GM18519 (cell line): ENCODE measurements at regions not wholly inside any gene's neighbourhood (a gene's known extent, or its start where the extent isn't known, plus 50 kb on each side); places are given as distances from the start of the nearest gene placed in this dataset.
"Not testable (repeated sequence)": the region's sequence is repeated elsewhere in the genome, so short reads cannot be mapped to it uniquely, and the experiment has no call there.

Experiments
- ATAC-seq: cut with Tn5 transposase; IDR thresholded peaks from one replicate; pipeline ENCODE4 v1.9.1; 2021; ENCODE audit warnings: mild to moderate bottlenecking, moderate library complexity; ENCODE audit not compliant: unreplicated experiment, low FRiP score

DNA sequence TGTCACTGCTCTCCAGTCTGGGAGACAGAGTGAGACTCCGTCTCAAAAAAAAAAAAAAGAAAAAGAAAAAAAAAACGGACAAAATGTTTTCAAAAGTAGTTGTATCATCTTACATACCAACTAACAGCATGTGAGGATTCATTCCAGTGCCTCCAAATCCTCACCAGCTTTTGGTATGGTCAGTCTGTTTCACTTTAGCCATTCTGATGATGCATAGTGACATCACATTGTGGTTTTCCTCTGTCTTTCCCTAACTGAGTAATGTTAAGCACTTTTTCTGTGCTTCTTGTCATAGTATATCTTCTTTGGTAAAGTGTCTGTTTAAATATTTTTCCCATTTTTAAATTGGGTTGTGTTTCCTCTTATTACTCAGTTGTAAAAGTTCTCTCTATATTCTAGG lies 251.4 kb upstream of the CTBP2 start:
- no peak for ATAC-seq

DNA sequence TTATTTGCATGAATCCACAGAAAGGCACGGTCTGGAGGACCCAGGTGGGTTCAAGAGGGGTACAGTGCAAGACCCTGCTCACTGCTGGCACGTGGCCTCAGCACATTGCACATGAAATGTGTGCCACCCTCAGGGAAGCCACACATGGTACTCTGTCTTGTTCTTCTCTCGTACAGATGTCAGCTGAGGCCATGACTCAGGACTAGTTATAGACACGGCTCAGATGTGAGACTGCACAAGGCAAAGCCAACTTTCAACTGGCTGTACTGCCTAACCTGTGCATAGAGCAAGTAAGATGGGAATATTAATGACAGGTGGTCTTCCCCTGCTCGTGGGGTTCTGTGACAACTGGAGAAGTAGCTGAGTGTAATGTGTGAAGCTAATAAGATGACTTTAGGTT lies 249.4 kb upstream of the CTBP2 start:
- no peak for ATAC-seq

DNA sequence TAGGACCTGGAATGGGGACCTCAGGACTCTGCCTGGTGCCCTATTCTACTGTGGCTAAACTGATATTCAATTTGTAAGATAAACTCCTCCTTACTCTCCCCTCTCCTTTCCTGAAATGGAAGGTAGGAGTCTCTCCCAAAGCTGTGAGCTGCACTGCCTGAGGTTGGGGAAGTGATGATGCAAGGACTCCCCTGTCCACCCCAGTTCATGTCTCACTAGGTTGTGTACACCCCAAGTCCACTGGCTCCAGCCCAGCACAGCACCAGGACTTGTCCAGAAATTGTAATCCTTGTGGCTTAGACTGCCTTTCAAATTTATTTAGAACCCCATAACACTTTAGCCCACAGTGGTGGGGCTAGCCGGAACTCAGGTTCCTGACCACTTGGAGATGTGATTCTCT lies 247.2 kb upstream of the CTBP2 start:
- ATAC-seq: no peak

DNA sequence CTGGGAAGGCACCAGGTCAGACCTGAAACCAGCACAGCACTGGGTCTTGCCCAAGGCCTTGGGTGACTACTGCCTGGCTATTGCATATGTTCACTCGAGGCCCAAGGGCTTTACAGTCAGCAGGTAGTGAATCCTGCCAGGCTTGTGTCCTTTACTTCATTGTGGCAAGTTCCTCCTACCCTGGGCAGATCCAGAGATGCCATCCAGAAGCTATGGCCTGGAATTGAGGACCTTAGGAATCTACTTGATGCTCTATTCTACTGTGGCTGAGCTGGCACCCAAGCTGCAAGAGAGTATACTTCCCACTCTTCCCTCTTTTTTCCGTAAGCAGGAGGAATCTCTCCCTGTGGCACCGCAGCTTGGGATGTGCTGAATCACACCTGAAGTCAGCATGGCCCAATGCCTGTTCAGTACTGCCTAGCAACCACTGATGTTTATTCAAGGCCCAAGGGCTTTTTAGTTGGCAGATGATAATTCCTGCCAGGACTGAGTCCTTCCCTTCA lies 246.7 kb upstream of the CTBP2 start:
- no peak for ATAC-seq

DNA sequence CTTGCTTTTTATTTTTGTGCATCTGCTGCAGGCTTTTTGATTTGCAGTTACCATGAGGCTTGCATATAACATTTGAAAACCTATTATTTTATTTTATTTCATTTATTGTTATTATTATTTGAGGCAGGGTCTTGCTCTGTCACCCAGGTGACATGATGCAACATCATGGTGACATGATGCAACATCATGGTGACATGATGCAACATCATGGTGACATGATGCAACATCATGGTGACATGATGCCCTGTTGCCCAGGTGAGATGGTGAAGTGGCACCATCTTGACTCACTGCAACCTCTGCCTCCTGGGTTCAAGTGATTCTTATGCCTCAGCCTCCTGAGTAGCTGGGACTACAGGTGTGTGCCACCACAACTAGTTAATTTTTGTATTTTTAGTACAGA lies 244.5 kb upstream of the CTBP2 start:
- ATAC-seq: not testable (repeated sequence)

DNA sequence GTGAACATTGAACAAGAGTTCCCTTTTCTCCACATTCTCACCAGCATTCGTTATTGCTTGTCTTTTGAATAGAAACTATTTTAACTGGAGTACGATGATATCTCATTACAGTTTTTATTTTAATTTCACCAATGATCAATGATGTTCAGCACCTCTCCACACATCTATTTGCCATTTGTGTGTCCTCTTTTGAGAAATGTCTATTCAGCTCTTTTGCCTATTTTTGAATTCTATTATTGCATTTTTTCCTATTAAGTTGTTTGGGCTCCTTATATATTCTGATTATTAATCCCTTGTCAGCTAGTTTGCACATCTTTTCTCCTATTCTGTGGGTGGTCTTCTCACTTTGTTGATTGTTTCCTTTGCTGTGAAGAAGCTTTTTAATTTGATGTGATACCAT lies 241.1 kb upstream of the CTBP2 start:
- no peak for ATAC-seq

DNA sequence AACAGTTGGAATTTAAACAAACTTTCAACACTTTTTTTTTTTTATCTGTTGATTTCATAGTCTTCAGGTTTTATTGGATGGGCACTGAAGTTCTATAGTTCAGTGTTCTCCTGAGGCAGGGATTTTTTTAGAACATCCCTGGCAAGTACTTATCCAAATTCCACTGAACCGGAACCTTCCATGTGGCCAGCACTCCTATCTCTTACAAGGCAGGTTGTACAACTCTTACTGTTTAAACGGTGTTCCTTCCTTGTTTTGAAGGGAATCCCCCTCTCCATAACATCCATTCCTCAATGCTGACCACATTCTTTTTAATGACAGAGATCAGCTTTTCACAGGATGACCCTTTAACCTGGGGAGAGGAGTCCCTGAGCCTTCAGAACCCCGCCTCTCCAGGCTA lies 238.9 kb upstream of the CTBP2 start:
- no peak for ATAC-seq

DNA sequence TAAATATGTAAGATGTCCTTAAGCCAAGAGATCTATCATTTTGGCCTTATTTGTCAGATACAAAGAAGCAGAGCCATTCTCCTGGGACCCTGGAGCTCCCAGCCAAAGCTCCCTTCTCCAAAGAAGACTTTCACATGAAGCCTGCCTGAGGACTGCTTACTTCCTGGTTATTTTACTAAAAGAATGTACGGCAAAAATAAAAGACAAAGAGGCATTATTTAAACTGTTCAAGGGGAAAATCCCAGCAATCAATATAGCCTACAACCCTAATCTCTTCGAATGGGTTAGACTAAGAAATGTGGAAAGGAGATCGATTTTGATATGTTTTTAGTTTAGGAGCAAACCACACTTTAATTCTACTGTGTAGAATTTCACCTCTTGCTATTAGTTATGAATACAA lies 237.9 kb upstream of the CTBP2 start:
- ATAC-seq: no peak

DNA sequence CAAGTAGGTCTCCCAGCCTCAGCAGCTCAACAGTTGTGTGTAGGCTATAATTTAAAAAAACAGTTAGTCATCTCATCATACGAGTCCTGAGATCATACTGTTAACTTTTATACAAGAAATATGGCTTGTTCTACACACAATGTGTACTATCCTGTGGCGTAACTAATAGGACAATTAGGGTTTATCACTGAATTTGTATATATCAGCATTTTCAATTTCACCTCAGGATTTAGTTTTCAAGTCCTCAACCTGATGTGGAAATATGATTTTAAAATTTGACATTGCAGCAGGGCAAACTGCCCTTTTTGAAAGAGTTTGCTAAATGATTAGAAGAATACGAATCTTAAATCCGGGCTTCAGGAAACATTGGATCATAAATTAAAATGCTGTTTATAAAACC lies 237.2 kb upstream of the CTBP2 start:
- no peak for ATAC-seq

DNA sequence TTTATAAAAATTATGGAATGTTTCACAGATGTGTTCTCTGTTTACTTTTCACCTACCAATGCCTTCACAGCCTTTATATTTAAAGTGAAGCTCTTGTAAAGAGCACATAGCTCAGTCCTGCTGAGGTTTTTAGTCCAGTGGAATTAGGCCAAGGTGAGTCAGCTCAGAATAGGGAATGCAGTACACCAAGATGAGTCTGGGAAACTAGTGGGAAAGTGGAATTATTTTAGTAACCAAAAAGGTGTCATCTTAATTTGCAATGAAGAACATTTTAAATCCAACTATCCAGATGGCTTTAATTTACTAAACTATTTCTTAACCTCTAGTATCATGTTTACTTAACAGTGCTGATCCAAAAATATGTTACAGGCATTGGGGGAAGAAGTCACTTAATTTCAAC lies 236.3 kb upstream of the CTBP2 start:
- ATAC-seq: no peak

DNA sequence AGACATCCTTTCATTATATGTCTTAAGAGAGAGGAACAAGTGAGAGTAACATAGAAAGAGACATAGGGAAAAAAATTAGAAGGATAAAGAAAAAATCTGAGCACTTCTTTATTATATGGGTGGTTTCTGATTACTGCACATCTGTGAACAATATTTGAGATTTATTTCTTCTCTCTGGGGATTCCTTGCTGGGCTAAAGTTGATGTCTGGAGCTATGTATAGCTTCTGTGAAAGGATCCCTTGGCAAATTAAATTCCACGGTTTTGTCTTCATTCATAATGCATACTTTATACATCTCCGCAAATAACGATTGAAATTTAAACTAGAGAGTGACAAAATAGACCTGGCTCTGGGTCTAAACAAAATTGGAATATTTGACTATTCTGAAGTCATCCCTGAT lies 232.2 kb upstream of the CTBP2 start:
- no peak for ATAC-seq

DNA sequence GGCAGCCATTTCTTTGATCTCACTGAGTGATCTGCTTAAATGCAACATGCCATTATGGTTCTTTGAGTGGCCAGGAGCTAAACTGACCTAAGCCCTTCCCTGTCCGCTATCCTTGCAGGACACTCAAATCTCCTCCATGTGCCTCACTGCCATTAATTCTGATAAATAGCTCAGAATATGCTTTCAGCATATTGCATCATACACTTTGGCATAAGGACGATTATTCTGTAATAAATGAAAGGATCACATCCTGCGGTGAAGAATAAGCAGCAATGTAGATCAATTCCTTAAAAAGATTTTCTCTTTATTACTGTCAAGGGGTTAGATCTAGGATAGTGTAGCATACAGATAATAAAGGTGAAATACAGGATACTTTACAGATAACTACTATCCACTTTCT lies 231.8 kb upstream of the CTBP2 start:
- no peak for ATAC-seq

DNA sequence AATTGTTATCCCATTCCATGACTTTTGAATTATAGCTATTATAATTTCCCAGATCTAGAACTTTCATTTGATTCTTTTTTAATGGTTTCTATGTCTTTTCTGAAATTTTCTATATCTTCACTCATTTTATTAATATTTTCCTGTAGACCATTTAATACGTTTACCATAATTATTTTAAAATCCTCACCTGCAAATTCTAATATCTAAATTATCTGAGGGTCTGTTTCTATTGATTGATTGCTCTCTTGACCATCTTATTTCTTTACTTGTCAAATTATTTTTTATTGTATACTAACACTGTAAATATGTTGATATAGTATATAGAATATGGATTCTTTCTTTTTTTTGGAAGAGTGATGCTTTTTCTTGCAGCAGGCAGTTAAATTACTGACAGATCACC lies 229.3 kb upstream of the CTBP2 start:
- no peak for ATAC-seq

DNA sequence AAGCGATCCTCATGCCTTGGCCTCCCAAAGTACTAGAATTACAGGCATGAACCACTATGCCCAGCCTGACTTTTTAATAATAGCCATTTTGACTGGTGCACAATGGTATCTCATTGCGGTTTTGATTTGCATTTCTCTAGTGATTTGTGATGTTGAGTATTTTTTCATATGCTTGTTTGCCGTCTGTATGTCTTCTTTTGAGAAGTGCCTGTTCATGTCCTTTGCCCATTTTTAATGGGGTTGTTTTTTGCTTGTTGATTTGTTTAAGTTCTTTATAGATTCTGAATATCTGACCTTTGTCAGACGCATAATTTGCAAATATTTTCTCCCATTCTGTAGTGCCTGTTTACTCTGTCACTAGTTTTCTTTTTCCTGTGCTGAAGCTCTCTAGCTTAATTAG lies 219.2 kb upstream of the CTBP2 start:
- ATAC-seq: no peak

DNA sequence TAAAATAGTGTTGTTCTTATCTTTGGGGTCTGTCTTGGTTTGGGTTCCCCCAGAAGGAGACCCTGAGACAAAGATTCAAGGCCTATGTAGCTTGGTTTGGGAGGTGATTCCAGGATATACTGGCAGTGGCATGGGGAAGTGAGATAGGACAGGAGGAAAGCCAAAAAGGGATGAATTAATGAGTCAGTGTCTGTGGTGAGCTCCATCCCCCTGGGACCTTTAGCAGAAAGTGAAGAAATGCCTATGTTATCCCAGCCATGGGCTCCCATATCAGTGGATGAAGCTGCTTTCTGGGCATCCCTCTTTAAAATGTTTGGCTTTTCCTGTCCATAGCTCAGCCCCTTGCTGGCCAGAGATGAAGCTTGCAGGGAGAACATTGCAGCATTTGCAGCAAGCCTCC lies 217.0 kb upstream of the CTBP2 start:
- no peak for ATAC-seq

DNA sequence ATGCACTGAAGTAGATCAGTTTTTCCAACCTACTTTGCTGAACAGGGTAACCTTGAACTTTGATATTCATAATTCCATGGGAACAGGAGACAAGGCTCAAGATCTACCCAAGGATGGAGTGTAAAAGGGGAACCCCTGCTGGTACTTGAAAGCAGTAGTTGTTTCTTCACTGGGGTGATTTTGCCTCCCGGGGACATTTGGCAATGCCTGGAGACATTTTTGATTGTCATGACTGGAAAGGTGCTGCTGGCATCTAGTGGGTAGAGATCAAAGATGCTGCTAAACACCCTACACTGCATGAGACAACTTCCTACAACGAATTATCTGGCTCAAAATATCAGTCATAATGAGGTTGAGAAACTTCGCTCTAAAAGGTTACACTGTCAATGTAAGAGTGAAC lies 214.8 kb upstream of the CTBP2 start:
- ATAC-seq: no peak

DNA sequence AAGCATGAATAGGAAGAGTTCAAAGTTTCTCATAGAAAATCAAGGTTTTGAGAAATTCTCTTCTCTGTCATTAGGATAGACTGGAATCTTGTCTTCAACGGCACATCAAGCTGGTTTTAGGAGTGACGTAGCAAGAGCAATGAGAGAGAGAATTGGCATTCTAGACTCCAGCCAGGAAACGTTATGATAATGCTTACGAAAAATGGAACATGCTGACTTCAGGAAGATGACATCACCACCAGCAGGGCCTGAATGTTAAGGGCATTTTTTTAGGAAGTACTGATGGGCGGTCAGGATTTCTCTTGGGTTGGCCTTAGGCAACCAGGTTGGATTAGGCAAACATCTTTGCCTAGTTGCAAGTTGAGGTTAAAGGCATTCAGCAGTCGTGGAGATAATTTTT lies 213.2 kb upstream of the CTBP2 start:
- no peak for ATAC-seq

DNA sequence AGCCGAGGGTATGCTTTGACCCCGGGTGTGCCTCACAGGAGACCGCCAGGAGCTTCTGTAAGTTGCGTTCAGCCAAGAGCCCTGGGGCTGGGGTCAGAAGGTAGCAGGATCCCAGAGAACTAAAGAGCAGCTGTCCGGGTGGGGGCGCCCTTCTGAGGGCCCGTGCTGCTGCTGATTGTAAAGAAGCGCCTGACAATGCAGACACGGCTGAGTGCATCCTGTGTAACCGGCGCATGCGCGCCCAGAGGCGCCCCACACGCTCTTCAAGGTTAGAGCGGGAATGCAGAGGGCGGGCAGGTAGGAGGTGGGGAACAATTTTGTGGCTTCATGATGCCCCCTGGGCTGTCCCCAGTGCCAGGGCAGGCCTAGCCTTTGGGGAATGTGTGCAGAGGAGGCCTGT lies 210.2 kb upstream of the CTBP2 start:
- ATAC-seq: no peak

DNA sequence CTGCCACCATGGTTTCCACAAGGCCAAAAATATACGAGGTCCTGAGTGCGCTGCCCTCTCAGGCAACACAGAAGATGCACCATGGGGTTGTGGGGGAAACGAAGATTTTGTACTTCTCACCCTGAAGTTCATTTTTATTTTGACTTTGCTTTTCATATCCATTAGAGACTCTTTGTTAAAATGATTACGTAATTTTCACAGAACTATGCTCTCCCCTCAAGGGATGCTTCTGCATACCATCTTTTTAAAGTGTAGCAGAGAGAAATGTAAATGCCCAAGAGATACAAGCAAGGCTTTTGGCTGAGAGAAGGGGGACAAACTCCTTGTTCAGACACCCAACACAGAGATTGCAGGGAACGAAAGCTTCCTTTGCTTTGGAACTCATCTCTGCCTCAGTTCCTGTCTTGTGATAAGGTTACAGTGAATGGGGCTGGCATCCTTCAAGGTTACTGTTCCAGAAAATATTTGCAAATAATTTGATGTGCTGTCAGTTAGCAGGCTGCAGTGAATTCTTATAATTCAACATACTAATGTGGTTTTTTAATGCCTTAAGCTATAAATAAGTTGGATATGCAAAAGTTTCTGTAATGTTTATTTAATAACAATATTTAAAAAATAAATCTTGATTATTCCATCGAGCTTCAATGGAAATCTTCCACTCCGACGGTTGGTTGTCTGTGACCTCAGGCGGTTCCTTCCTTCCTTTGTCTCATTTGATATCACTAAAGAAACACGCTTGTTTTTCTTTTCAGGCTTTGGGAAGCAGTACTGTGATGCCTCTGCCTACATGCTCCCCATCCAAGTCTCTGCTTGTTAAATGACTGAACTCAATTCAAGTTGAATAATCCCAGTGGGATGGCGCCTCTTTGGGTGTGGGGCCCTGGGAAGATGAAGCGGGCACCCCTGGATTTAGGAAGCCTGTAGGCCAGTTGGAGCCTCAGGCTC lies 209.3 kb upstream of the CTBP2 start:
- no peak for ATAC-seq

DNA sequence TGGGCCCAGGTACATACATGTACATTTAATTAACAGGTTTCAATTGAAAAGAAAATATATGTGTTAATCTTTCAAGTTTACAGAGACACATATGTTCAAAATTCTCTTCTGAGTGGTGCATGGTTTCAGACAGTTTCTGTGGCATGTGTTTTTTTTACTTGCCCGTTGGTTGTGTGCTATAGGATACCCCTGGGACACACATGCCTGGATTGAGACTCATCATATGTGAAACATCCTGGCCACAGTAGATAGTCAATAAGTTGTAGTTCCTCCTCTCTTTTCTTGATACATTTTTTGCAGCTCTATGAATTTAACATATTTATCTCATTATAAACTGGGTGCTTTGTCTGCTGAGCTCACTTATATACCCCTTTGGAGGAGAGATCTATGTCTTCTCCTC lies 207.8 kb upstream of the CTBP2 start:
- ATAC-seq: no peak

DNA sequence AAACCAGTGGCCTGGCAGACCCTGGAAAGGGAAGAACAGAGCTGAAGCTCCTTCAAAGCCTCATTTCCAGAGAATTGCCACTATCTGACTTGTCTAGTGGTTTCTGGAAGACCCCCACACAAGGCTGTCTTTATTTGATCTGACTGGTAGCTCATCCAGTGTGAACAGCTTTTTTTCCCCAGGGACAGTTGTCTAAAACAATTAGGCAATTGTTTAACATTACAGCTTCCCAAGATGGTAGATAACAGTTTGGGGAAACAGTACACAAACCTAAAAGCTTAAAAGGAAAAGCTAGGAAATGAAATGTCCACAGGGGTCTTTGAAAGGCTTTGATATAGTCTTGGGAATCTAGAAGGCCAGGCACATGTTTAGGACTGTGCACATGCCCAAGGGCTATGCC lies 203.4 kb upstream of the CTBP2 start:
- ATAC-seq: no peak

DNA sequence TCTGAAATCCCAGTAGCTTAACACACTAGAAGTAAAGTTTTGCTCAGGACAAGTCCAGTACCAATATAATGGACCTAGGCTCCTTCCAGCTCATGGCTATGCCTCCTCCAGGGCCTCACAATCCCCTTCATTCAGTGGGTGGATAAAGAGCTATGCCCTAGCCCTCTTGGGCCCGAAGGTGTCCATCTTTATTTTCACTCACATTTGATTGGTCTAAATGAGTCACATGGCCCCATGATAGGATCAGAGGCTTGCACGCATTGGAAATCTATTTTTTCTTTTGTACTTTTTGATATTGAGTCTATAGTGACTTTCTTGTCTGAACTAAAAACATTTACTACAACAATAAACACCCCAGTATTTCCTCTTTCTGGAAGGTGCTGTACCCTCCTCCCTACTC lies 202.6 kb upstream of the CTBP2 start:
- no peak for ATAC-seq
